ENCODE measurements at regions not wholly inside any gene's neighbourhood (a gene's known extent, or its start where the extent isn't known, plus 50 kb on each side); places are given as distances from the start of the nearest gene placed in this dataset.

- no peak for DNase-seq
Observed at GRCh38 chr2:163456953-163457743, 278.7 kb downstream of the FIGN start.

- DNase-seq = no peak
Observed at GRCh38 chr2:163455815-163456214, 280.0 kb downstream of the FIGN start.

- DNase-seq = no peak
Observed at GRCh38 chr2:163453920-163454319, 281.9 kb downstream of the FIGN start.

GRCh38 chr2:163441603-163442002, 294.2 kb downstream of the FIGN start:
- DNase-seq = no peak

GRCh38 chr2:163436963-163437362, 298.8 kb downstream of the FIGN start:
- DNase-seq = no peak

- no peak for DNase-seq
Observed at GRCh38 chr2:163428187-163428586, 307.6 kb downstream of the FIGN start.

GRCh38 chr2:163420604-163421003, 315.2 kb downstream of the FIGN start:
- DNase-seq = no peak

GRCh38 chr2:163419000-163419830, 316.6 kb downstream of the FIGN start:
- no peak for DNase-seq

- no peak for DNase-seq
Observed at GRCh38 chr2:163417596-163418337, 318.0 kb downstream of the FIGN start.

GRCh38 chr2:163414121-163414520, 321.7 kb downstream of the FIGN start:
- DNase-seq = no peak

- DNase-seq = no peak
Observed at GRCh38 chr2:163407296-163407695, 328.5 kb downstream of the FIGN start.

- no peak for DNase-seq
Observed at GRCh38 chr2:163405298-163405697, 330.5 kb downstream of the FIGN start.

- DNase-seq = no peak
Observed at GRCh38 chr2:163401481-163401880, 334.3 kb downstream of the FIGN start.

GRCh38 chr2:163397451-163397850, 338.4 kb downstream of the FIGN start:
- no peak for DNase-seq

- DNase-seq = no peak
Observed at GRCh38 chr2:163395602-163396001, 340.2 kb downstream of the FIGN start.

GRCh38 chr2:163389838-163390237, 346.0 kb downstream of the FIGN start:
- no peak for DNase-seq

- DNase-seq = no peak
Observed at GRCh38 chr2:163375472-163375871, 360.3 kb downstream of the FIGN start.

- no peak for DNase-seq
Observed at GRCh38 chr2:163375070-163375469, 360.7 kb downstream of the FIGN start.

- no peak for DNase-seq
Observed at GRCh38 chr2:163374282-163374681, 361.5 kb downstream of the FIGN start.

- DNase-seq = no peak
Observed at GRCh38 chr2:163373496-163373895, 362.3 kb downstream of the FIGN start.

- no peak for DNase-seq
Observed at GRCh38 chr2:163370169-163370886, 365.5 kb downstream of the FIGN start.

- no peak for DNase-seq
Observed at GRCh38 chr2:163369111-163369510, 366.7 kb downstream of the FIGN start.

- no peak for DNase-seq
Observed at GRCh38 chr2:163368655-163369054, 367.2 kb downstream of the FIGN start.

All from NCI-H187 (cell line).